OCI-LY1 (cell line): ENCODE measurements at regions not wholly inside any gene's neighbourhood (a gene's known extent, or its start where the extent isn't known, plus 50 kb on each side); places are given as distances from the start of the nearest gene placed in this dataset.

Experiments used
- H2AFZ ChIP-seq: fragments of 200-600 bp; sonication (generic), shearing (Covaris generic); 2 replicates; pipeline ENCODE4 v1.6.0; 2014; ENCODE audit warnings: antibody characterized with exemption, mild to moderate bottlenecking, low read length
- H3F3A ChIP-seq: fragments of 200-600 bp; sonication (generic), shearing (Covaris generic); 2 replicates; pipeline ENCODE4 v1.6.0; 2014; ENCODE audit warnings: mild to moderate bottlenecking, antibody characterized with exemption, low read length, moderate library complexity; ENCODE audit not compliant: insufficient read depth
- H3K27ac ChIP-seq: fragments of 200-600 bp; sonication (generic); 2 replicates; pipeline ENCODE4 v1.5.1; 2014; ENCODE audit warnings: low read length, mixed run types, mild to moderate bottlenecking, low read depth; ENCODE audit not compliant: poor library complexity, severe bottlenecking
- H3K27me3 ChIP-seq: fragments of 200-600 bp; sonication (generic); 2 replicates; pipeline ENCODE4 v1.6.0; 2014; ENCODE audit warnings: antibody characterized with exemption, mild to moderate bottlenecking, low read length, moderate library complexity; ENCODE audit not compliant: insufficient read depth
- H3K36me3 ChIP-seq: fragments of 200-600 bp; sonication (generic); 2 replicates; pipeline ENCODE4 v1.6.1; 2014; ENCODE audit warnings: mild to moderate bottlenecking, antibody characterized with exemption, low read length, moderate library complexity, mixed read lengths; ENCODE audit not compliant: insufficient read depth
- H3K4me1 ChIP-seq: fragments of 200-600 bp; sonication (generic); 2 replicates; pipeline ENCODE4 v1.5.1; 2014; ENCODE audit warnings: mild to moderate bottlenecking, low read length, moderate library complexity; ENCODE audit not compliant: insufficient read depth, severe bottlenecking
- H3K4me2 ChIP-seq: fragments of 200-600 bp; sonication (generic), shearing (Covaris generic); 2 replicates; pipeline ENCODE4 v1.6.1; 2014; ENCODE audit warnings: low read length
- H3K4me3 ChIP-seq: fragments of 200-600 bp; sonication (generic); 2 replicates; pipeline ENCODE4 v1.5.1; 2014; ENCODE audit warnings: low read length, low read depth, mild to moderate bottlenecking, mixed read lengths; ENCODE audit not compliant: poor library complexity, severe bottlenecking
- H3K79me2 ChIP-seq: fragments of 200-600 bp; shearing (Covaris generic); 2 replicates; pipeline ENCODE4 v1.6.1; 2016; ENCODE audit warnings: mixed run types, low read length, mixed read lengths; ENCODE audit not compliant: insufficient read depth
- H3K9ac ChIP-seq: fragments of 200-600 bp; sonication (generic), shearing (Covaris generic); 2 replicates; pipeline ENCODE4 v1.6.1; 2014; ENCODE audit warnings: mild to moderate bottlenecking, low read length, mixed read lengths
- H3K9me2 ChIP-seq: fragments of 200-600 bp; sonication (generic), shearing (Covaris generic); 2 replicates; pipeline ENCODE4 v1.6.1; 2014; ENCODE audit warnings: low read depth, mild to moderate bottlenecking, low read length, mixed read lengths
- H3K9me3 ChIP-seq: fragments of 200-600 bp; shearing (Covaris generic); 2 replicates; pipeline ENCODE4 v1.6.1; 2014; ENCODE audit warnings: low read length, mixed read lengths
- H4K20me1 ChIP-seq: fragments of 200-600 bp; sonication (generic), shearing (Covaris generic); 2 replicates; pipeline ENCODE4 v1.6.0; 2016; ENCODE audit warnings: mild to moderate bottlenecking, low read length; ENCODE audit not compliant: insufficient read depth
- CTCF ChIP-seq: fragments of 200-600 bp; sonication (generic), shearing (Covaris generic); IDR thresholded peaks from 2 replicates; pipeline ENCODE4 v1.5.1; 2017; ENCODE audit warnings: mild to moderate bottlenecking, antibody characterized with exemption, low read length, moderate library complexity, mixed read lengths
- EZH2 ChIP-seq: fragments of 200-600 bp; sonication (generic), shearing (Covaris generic); IDR thresholded peaks from 2 replicates; pipeline ENCODE4 v1.8.0; 2017; ENCODE audit warnings: borderline replicate concordance, mixed run types, mild to moderate bottlenecking, antibody characterized with exemption, low read length, moderate library complexity, mixed read lengths

GRCh38 chr16:58814348-58814801 lies 80.3 kb upstream of the GOT2 start:
- H3F3A ChIP-seq = no peaks in the 10 kb centered on the region
- no peak overlapping the region for H3K27ac ChIP-seq
- H3K4me1 ChIP-seq = no peaks in the 10 kb centered on the region
- H4K20me1 ChIP-seq = no peaks in the 10 kb centered on the region
- no peaks in the 10 kb centered on the region for H3K79me2 ChIP-seq
- H3K9ac ChIP-seq = no peak overlapping the region
- H3K9me2 ChIP-seq = no peaks in the 10 kb centered on the region
- H3K9me3 ChIP-seq = no peaks in the 10 kb centered on the region
- H3K27me3 ChIP-seq = no peaks in the 10 kb centered on the region
- H2AFZ ChIP-seq = no peak overlapping the region
- no peaks in the 10 kb centered on the region for H3K36me3 ChIP-seq
- TF ChIP-seq EZH2 (no peak), CTCF (peak; percentile 88)
- no peak overlapping the region for H3K4me2 ChIP-seq
- H3K4me3 ChIP-seq = no peak overlapping the region

- no peak overlapping the region for H3K9ac ChIP-seq
- no peaks in the 10 kb centered on the region for H3K4me1 ChIP-seq
- H3K36me3 ChIP-seq = no peaks in the 10 kb centered on the region
- no peak overlapping the region for H3K27ac ChIP-seq
- no peaks in the 10 kb centered on the region for H3K9me3 ChIP-seq
- no peaks in the 10 kb centered on the region for H3F3A ChIP-seq
- H3K79me2 ChIP-seq = no peaks in the 10 kb centered on the region
- H3K9me2 ChIP-seq = no peaks in the 10 kb centered on the region
- no peak overlapping the region for H3K4me3 ChIP-seq
- no peaks in the 10 kb centered on the region; the same call in 1 of the 2 replicates for H3K27me3 ChIP-seq
- TF ChIP-seq CTCF = no peak
- no peak for TF ChIP-seq EZH2
- no peaks in the 10 kb centered on the region for H4K20me1 ChIP-seq
- no peak overlapping the region for H2AFZ ChIP-seq
- no peak overlapping the region for H3K4me2 ChIP-seq
Observed at GRCh38 chr16:58809213-58809612, 75.1 kb upstream of the GOT2 start.

GRCh38 chr16:58807276-58807675 lies 73.2 kb upstream of the GOT2 start:
- Histone ChIP-seq H3K36me3 (no peaks in the 10 kb centered on the region), H3K9me3 (no peaks in the 10 kb centered on the region), H3K79me2 (no peaks in the 10 kb centered on the region), H3K9me2 (no peaks in the 10 kb centered on the region), H3K27ac (no peak overlapping the region), H3K4me1 (no peaks in the 10 kb centered on the region), H4K20me1 (no peaks in the 10 kb centered on the region), H3K9ac (no peak overlapping the region), H3K4me3 (no peak overlapping the region), H3F3A (no peaks in the 10 kb centered on the region), H3K27me3 (no peaks in the 10 kb centered on the region; the same call in 1 of the 2 replicates), H3K4me2 (no peak overlapping the region), H2AFZ (no peak overlapping the region)
- TF ChIP-seq CTCF = no peak
- TF ChIP-seq EZH2 = no peak
